GM19397 (cell line): ENCODE measurements at regions not wholly inside any gene's neighbourhood (a gene's known extent, or its start where the extent isn't known, plus 50 kb on each side); places are given as distances from the start of the nearest gene placed in this dataset.
A peak's percentile ranks its signal among the peaks of the same experiment; 100 is the strongest.
"Not testable (repeated sequence)": the region's sequence is repeated elsewhere in the genome, so short reads cannot be mapped to it uniquely, and the experiment has no call there.

Experiments
- ATAC-seq: cut with Tn5 transposase; IDR thresholded peaks from one replicate; pipeline ENCODE4 v1.9.1; 2021; ENCODE audit warnings: mild to moderate bottlenecking, moderate library complexity; ENCODE audit not compliant: unreplicated experiment

- ATAC-seq, result not testable (repeated sequence)
These were observed 412.7 kb upstream of the WSB1 start for GRCh38 chr17:26881195-26881594.

- ATAC-seq, result peak; percentile 54
These were observed 411.7 kb upstream of the WSB1 start for GRCh38 chr17:26882097-26882761.

GRCh38 chr17:26883878-26884740 lies 409.8 kb upstream of the WSB1 start:
- not testable (repeated sequence) for ATAC-seq

GRCh38 chr17:26884741-26885059 lies 409.2 kb upstream of the WSB1 start:
- not testable (repeated sequence) for ATAC-seq

GRCh38 chr17:26885244-26885970 lies 408.5 kb upstream of the WSB1 start:
- ATAC-seq, result not testable (repeated sequence)
